ENCODE measurements at regions not wholly inside any gene's neighbourhood (a gene's known extent, or its start where the extent isn't known, plus 50 kb on each side); places are given as distances from the start of the nearest gene placed in this dataset.
"Not testable (repeated sequence)": the region's sequence is repeated elsewhere in the genome, so short reads cannot be mapped to it uniquely, and the experiment has no call there.

DNA sequence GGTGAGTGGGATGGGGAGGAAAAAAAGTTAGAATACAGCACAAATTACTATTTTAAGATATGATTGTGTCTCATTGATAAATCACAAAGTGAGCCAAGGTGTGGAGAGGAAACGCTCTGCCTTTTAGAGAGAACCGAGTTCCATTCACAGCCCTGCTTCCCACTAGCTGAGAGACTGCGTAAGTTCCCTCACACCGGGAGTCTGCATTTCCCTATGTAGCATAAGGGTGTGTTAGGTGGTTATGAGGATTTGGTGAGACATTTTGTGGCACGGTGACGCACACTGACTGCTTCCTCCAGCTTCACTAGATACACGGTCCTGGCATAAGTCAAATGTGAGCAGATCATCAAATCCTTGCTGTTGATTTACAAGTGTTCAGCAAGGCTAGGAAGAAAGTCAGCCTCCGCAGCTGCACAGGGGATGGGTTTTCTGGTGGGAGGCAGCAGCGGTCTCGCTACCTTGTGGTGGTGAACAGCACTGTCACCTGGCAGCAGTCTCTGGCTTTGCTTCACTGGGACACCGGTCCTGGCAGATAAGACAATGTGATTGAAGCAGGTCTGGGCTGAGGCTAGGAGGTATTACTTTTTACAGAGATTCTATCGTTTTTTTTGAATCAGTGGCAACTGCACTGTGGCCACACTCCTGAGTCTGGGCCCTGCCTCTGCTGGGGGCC lies 312.2 kb upstream of the B3GAT1 start:
- Histone ChIP-seq H4K5ac (ENCODE audit: insufficient read length, low read depth, low read length) (no peak overlapping the region), H3K23ac (ENCODE audit: insufficient read length, low read depth, low read length) (no peak overlapping the region), H2BK120ac (ENCODE audit: low read depth, low read length, poor library complexity, severe bottlenecking) (no peak overlapping the region), H3K4ac (ENCODE audit: low read depth, low read length) (no peak overlapping the region), H3K18ac (ENCODE audit: insufficient read length, low read depth, low read length) (no peak overlapping the region), H3K4me2 (ENCODE audit: insufficient read depth, insufficient read length, low read length) (no peak overlapping the region), H2AFZ (ENCODE audit: low read length) (no peak overlapping the region), H4K8ac (replicated peaks; ENCODE audit: insufficient read length, low read depth, low read length) (no peak overlapping the region), H3K14ac (ENCODE audit: insufficient read depth, low read length) (no peak overlapping the region), H3K79me1 (ENCODE audit: insufficient read depth, low read depth, low read length, poor library complexity, severe bottlenecking) (no peaks in the 10 kb centered on the region), H3K79me2 (ENCODE audit: insufficient read depth, low read length) (no peaks in the 10 kb centered on the region), H2BK12ac (ENCODE audit: insufficient read length, low read depth, low read length) (no peak overlapping the region), H3K23me2 (ENCODE audit: insufficient read length, low read depth, low read length, poor library complexity, severe bottlenecking) (no peaks in the 10 kb centered on the region), H3K9ac (ENCODE audit: extremely low read depth, insufficient read length, low read length) (no peak overlapping the region), H3T11ph (ENCODE audit: low read length) (no peak overlapping the region), H3K4me1 (ENCODE audit: insufficient read depth, low read length) (no peaks in the 10 kb centered on the region), H3K27me3 (ENCODE audit: insufficient read depth, low read length) (no peaks in the 10 kb centered on the region), H2AK5ac (ENCODE audit: insufficient read length, low read length) (no peak overlapping the region), H2BK20ac (ENCODE audit: low read depth, low read length, poor library complexity, severe bottlenecking) (no peak overlapping the region), H4K20me1 (ENCODE audit: control insufficient read depth, insufficient read depth, insufficient read length) (no peaks in the 10 kb centered on the region), H3K27ac (ENCODE audit: insufficient read length, low read depth, low read length) (no peak overlapping the region), H2BK5ac (ENCODE audit: insufficient read length, low read length) (no peak overlapping the region), H3K56ac (ENCODE audit: insufficient read length, low read depth, low read length) (no peak overlapping the region), H4K91ac (ENCODE audit: insufficient read length, low read depth, low read length) (no peak overlapping the region), H3K9me3 (ENCODE audit: control insufficient read depth, low read depth, low read length) (no peaks in the 10 kb centered on the region), H2BK15ac (ENCODE audit: low read depth, low read length) (no peak overlapping the region)
- Mint-ChIP-seq H3K9me3 (no peaks in the 10 kb centered on the region; a peak in 1 of 5 replicates), H3K4me1 (peaks cover 37 to 44% of the 10 kb centered on the region in 2 experiments), H3K27me3 (ENCODE audit: low read depth) (peaks cover 38% of the 10 kb centered on the region), H3K4me3 (no peak overlapping the region), H3K27ac (no peak overlapping the region), H3K36me3 (ENCODE audit: insufficient read depth in 1 of 3, low read depth in 3 of 3) (no peaks in the 10 kb centered on the region)
- DNase-seq: no peak
- no CpG with 5 or more reads among the region's 12 CpGs for WGBS (ENCODE audit: extremely low coverage, insufficient read length, low lambda C conversion rate)
- TF ChIP-seq, protein P1, sequence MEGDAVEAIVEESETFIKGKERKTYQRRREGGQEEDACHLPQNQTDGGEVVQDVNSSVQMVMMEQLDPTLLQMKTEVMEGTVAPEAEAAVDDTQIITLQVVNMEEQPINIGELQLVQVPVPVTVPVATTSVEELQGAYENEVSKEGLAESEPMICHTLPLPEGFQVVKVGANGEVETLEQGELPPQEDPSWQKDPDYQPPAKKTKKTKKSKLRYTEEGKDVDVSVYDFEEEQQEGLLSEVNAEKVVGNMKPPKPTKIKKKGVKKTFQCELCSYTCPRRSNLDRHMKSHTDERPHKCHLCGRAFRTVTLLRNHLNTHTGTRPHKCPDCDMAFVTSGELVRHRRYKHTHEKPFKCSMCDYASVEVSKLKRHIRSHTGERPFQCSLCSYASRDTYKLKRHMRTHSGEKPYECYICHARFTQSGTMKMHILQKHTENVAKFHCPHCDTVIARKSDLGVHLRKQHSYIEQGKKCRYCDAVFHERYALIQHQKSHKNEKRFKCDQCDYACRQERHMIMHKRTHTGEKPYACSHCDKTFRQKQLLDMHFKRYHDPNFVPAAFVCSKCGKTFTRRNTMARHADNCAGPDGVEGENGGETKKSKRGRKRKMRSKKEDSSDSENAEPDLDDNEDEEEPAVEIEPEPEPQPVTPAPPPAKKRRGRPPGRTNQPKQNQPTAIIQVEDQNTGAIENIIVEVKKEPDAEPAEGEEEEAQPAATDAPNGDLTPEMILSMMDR (conservative IDR thresholded peaks at IDR 0.05): no peak

DNA sequence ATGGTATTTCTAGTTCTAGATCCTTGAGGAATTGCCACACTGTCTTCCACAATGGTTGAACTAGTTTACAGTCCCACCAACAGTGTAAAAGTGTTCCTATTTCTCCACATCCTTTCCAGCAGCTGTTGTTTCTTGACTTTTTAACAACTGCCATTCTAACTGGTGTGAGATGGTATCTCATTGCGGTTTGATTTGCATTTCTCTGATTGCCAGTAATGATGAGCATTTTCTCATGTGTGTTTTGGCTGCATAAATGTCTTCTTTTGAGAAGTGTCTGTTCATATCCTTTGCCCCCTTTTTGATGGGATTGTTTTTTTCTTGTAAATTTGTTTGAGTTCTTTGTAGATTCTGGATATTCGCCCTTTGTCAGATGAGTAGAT lies 308.6 kb upstream of the B3GAT1 start:
- H4K5ac ChIP-seq (ENCODE audit: insufficient read length, low read depth, low read length); H3K4me2 ChIP-seq (ENCODE audit: insufficient read depth, insufficient read length, low read length); H3K27me3 ChIP-seq (ENCODE audit: insufficient read depth, low read length); H3K9me3 ChIP-seq (ENCODE audit: control insufficient read depth, low read depth, low read length); H3K4ac ChIP-seq (ENCODE audit: low read depth, low read length); H3T11ph ChIP-seq (ENCODE audit: low read length); H4K20me1 ChIP-seq (ENCODE audit: control insufficient read depth, insufficient read depth, insufficient read length); H3K27ac ChIP-seq (ENCODE audit: insufficient read length, low read depth, low read length); H3K79me1 ChIP-seq (ENCODE audit: insufficient read depth, low read depth, low read length, poor library complexity, severe bottlenecking); H2BK15ac ChIP-seq (ENCODE audit: low read depth, low read length); H4K8ac ChIP-seq (replicated peaks; ENCODE audit: insufficient read length, low read depth, low read length); H2BK120ac ChIP-seq (ENCODE audit: low read depth, low read length, poor library complexity, severe bottlenecking); H3K9ac ChIP-seq (ENCODE audit: extremely low read depth, insufficient read length, low read length); H4K91ac ChIP-seq (ENCODE audit: insufficient read length, low read depth, low read length); H3K9me3 Mint-ChIP-seq; H3K23ac ChIP-seq (ENCODE audit: insufficient read length, low read depth, low read length); DNase-seq; H2AK5ac ChIP-seq (ENCODE audit: insufficient read length, low read length); H3K14ac ChIP-seq (ENCODE audit: insufficient read depth, low read length); H3K79me2 ChIP-seq (ENCODE audit: insufficient read depth, low read length); H3K4me3 Mint-ChIP-seq; H2BK5ac ChIP-seq (ENCODE audit: insufficient read length, low read length); H3K27ac Mint-ChIP-seq; H3K56ac ChIP-seq (ENCODE audit: insufficient read length, low read depth, low read length); H2BK20ac ChIP-seq (ENCODE audit: low read depth, low read length, poor library complexity, severe bottlenecking); H3K4me1 ChIP-seq (ENCODE audit: insufficient read depth, low read length); H3K36me3 Mint-ChIP-seq (ENCODE audit: insufficient read depth in 1 of 3, low read depth in 3 of 3); H3K18ac ChIP-seq (ENCODE audit: insufficient read length, low read depth, low read length); H3K23me2 ChIP-seq (ENCODE audit: insufficient read length, low read depth, low read length, poor library complexity, severe bottlenecking); H2BK12ac ChIP-seq (ENCODE audit: insufficient read length, low read depth, low read length); H2AFZ ChIP-seq (ENCODE audit: low read length): not testable (repeated sequence)
- H3K27me3 Mint-ChIP-seq (ENCODE audit: low read depth): peaks cover 46% of the 10 kb centered on the region
- H3K4me1 Mint-ChIP-seq: peaks cover 9 to 16% of the 10 kb centered on the region in 2 experiments
- no CpG with 5 or more reads among the region's 2 CpGs for WGBS (ENCODE audit: extremely low coverage, insufficient read length, low lambda C conversion rate)
